SHP77 (cell line): ENCODE measurements at regions not wholly inside any gene's neighbourhood (a gene's known extent, or its start where the extent isn't known, plus 50 kb on each side); places are given as distances from the start of the nearest gene placed in this dataset.
"Not testable (repeated sequence)": the region's sequence is repeated elsewhere in the genome, so short reads cannot be mapped to it uniquely, and the experiment has no call there.

Experiments
- DNase-seq, 2 experiments: peaks; one replicate each; lab custom pipeline; 2025; lab: John Stamatoyannopoulos, UW

DNA sequence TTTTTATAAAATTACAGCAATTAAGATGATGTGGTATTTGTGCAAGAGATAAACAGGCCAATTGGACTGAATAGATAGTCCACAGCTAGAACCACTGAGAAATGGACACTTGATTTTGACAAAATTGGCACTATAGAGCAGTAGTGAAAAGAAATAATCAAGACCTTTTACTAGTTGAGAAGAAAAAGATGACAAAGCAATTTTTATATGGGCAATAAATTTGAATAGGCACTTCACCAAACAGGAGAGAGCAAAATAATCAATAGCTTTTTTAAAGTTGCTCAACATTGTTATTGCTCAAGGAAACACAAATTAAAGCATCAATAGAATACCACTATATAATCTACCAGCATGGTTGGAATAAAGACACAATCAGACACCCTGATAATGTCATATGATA is 193.5 kb upstream of the FTMT start:
- no peak for DNase-seq

DNA sequence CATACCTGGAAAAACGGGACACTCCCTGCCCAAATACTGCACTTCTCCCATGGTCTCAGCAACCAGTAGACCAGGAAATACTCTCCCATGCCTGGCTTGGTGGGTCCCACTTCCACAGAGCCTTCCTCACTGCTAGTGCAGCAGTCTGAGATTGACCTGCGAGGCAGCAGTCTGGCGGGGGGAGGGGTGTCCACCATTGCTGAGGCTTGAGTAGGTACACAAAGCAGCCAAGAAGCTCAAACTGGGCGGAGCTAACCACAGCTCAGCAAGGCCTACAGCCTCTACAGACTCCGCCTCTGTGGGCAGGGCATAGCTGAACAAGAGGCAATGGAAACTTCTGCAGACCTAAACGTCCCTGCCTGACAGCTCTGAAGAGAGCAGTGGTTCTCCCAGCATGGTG is 191.5 kb upstream of the FTMT start:
- no peak for DNase-seq

DNA sequence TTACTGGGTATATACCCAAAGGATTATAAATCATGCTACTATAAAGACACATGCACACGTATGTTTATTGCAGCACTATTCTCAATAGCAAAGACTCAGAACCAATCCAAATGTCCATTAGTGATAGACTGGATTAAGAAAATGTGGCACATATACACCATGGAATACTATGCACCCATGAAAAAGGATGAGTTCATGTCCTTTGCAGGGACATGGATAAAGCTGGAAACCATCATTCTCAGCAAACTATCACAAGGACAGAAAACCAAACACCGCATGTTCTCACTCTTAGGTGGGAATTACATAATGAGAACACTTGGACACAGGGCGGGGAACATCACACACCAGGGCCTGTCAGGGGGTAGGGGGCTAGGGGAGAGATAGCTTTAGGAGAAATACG is 186.1 kb upstream of the FTMT start:
- DNase-seq = not testable (repeated sequence)

DNA sequence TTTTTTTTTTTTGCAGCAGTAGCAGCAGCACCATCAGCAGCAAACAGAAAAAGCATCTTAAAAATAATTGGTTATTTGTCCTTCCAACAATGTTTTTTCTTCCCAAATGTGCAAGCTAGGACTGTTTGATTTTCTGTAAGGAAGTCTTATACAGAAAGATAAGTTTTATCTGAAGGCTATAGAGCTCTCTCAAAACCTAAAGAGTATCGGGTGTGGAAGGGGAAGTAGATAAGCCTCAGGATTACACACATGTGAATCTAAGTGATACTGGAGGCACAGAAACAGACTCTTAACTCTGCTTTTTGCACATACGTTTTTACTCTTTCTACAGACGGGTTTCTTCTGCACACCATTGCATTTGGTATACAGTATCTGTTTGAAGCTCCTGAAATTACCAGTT is 184.4 kb upstream of the FTMT start:
- DNase-seq = no peak

DNA sequence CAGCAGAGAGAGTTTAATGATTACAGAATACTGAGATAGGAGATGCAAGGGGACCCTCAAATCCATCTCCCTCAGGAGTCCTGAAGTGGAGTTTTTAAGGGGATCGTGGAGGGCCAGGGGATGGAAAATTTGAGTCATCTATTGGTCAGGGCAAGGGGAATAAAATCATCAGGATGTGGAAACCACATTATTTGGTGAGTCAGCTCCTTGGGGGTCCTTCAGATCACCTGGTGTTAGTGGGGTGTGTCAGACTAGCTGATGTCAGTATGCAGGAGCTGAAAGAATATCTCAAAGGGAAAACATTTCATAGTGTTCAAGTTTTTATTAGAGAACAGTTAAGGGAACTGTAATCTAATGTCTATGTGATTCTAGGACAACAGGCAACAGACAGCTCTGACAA is 183.0 kb upstream of the FTMT start:
- no peak for DNase-seq

DNA sequence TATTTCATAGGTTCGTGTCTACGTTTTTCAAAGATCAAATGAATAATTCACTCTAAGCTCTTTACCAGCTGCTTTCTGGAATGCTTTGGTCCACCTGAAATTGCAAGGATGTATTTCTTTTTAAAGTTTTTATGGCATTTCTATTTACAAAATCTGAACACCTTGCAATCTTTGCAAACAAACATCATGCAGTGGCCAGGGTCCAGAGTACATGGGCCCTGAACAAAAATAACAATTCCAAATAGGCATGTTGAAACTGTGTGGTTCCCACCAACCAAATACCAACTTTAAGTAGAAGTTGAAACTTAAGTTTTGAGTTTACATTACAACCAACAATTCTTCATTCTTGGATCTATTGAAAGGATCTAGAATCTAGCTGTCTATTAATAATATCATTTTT is 180.1 kb upstream of the FTMT start:
- DNase-seq = no peak

DNA sequence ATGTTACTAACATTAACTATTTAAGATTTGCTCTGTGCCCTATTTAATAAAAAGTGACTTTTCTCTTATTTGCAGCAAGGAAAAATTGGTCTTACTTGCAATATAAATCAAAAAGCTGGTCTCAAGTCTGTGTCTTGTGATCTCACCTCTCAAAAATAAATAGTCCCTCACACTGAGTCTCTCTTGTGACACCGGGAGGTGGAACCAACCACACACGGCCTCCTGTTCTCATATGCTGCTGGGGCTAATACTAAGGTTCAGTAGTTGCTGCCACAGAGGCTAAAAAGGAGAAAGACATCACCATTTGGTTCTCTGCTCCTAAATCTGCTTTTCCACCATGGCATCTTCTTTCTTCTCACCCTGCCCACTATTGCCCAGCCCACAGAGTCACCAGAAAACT is 175.8 kb upstream of the FTMT start:
- no peak for DNase-seq

DNA sequence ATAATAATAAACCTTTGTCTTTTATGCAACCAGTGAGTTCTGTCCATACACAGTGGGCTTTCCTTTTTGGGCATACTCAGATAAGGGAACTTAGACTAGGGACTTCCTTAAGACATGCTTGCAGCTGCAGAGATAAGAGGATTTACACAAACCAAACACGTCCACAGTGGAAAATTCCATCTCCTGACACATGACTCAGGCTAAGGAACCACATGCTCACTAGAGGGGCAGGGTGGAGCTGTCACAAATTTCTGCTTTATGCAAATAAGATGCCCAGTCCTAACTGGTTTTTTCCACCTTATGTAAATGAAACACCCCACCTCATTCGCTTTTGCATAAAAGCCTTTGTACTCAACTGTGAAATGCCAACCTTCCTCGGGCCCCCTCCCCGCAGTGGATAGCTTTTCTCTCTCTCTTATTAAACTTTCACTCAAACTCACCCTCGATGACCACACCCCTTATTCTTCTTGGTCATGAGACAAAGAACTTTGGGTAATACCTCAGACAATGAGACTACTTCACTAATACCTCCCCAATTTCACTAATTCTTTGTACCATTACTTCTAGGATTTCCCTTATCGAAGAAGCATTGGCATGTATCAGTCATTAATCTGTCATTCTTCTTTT is 170.3 kb upstream of the FTMT start:
- no peak for DNase-seq

DNA sequence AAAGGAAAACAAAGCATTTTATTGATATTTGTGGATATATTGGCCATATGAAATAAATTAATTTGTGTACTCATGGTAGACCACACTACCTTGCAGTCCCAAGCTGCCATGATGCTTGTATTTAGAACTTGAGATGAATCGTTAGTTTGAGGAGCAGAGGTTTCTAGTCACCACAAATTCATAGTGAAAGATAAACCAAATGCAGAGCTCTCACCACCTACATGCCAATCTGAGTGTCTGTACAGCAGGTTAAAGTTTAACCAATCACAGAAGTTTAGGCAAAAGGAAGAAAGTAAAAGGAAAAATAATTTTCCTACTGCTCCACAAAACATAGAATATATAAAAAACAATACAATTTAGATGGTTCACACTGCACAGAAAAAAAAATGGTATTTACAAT is 163.6 kb upstream of the FTMT start:
- no peak for DNase-seq

DNA sequence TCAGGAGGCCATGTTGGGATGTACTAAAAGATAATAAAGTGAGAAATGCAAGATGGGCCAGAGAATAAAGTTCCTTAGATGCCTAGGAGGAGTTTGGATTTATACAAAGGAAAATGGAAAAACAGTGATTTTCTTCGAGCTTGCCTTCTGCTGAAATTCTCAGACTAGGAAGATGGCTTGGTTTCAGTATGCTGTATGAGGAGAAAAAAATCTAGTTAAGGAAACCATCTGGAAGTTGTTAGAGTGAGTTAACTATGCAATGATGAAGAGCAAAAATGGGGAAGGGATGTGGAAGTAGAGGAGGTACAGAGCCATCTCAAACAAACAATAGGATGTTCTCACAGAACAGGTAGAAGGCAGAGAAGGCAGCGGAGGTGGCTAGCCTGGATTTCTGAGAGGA is 162.9 kb upstream of the FTMT start:
- no peak for DNase-seq

DNA sequence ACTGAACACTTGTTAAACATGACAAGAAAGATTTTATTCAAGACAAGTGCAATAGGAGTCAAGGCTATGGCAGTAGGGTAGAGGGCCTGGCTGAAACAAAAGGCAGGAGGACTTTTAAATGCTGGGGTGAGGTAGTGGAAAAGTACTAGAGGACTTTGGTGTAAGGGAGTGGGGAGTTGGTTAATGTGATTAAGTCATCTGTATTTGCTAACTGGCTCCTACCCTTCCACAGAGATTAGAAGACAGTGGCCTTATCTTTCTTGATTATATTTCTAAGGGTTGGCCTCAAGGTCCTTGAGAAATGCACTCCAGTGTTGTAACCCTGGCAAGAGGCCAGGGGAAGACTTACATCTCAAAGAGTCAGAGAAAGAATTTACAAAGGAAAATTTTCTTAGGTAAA is 160.2 kb upstream of the FTMT start:
- no peak for DNase-seq

DNA sequence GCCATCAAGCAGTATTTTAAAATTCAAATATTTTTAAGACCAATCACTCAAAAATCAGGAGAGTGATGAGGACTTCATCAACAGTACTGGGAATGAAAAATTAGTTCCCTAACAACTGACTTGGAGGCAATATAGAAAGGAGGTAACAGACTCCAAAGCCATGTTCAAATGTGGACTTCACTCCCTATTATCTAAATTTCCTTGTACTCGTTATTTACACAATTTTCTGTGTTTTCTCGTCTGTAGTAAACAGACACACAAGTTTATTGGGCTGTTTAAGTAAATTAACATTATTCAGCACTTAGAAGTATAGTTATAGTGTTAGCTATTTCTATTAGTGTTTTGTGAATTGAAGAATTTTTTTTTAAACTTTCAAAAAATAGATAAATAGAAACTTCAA is 159.5 kb upstream of the FTMT start:
- no peak for DNase-seq

DNA sequence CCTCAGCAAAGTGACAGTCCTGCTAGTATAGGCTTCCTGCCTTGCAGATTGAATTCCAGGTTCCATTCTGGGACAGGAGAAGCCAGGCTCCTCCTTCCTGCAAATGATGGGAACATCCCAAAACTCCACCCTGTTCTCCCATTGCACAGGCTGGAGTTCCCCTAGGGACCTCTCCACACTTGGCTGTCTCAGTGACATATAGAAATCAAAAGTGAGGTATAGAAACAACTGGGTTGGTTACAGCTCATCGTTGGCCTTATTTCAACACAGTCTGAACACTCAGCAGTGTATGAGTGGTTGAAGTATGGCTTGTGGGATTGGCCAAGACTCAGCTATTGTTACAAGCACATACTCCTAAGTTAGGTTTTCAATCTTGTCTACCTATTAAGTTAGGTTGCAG is 157.8 kb upstream of the FTMT start:
- no peak for DNase-seq

DNA sequence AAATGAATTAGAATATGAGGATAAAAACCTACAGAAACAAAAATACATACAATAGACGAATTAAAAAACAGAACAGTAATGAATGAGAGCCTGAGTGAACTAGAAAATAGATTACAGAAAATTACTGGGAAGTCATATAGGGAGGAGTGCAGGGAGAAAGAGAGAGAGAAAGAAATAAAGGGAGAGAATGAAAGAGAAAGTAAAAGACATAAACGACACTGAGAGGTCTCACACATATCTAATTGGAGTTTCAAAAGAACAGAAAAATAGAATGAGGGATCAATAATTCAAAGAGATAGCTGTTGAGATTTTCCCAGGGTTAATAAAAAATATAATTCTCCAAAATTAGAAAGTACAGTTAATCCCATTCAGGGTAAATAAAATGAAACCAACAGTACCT is 156.4 kb upstream of the FTMT start:
- no peak for DNase-seq

DNA sequence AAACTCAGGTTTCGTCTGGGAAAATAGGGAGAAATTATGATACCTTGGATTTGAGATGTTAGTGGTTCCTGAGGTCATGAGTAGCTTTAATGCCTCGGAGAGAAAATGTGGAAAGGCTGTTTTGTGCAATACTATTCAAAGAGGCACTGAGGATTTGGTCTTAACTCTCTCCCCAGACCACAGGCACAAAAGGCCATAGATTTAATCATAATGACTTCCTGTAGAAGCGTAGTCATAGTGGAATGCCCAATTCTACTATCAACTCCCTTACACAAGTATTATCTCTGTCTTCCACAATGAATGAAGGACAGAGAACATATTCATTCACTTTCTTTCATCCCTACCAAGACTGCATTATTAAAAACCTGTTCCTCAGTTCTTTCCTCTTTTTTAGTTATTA is 153.0 kb upstream of the FTMT start:
- DNase-seq = no peak

DNA sequence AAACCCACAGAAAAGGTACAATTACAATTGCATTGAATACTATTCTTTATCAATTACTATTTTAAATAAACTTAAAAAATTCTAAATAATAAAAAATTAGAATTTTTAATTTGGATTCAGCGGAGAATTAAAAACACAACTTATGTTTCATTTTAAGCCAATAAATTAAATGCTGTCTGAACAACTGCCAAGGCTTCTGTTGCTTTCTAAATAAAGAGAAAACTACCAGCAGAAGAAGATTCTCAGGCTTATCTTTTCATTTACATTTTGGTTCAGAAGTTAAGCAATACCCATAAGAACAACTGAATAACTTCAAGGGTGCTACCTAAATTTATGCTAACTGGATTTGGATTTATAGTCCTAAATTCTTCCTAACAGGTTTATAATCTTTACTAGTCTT is 150.0 kb upstream of the FTMT start:
- DNase-seq = no peak

DNA sequence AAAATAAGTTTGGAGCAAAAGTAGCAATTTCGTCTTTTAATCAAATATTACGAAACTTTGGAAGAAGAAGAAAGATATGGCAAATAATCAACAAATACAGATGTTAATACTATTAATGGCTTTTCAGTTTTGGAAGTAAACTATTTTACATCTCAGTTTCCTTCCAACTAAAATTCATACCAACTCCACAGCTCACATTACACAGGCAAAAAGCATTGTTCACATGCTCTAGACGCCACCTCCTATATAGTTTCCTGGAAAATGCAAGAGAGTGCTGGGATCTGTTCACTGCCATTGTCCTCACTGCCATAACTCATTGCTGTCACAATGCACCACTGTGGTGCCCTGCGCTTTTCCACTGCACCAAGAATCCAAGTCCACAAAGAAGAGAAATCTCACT is 149.0 kb upstream of the FTMT start:
- DNase-seq = no peak

DNA sequence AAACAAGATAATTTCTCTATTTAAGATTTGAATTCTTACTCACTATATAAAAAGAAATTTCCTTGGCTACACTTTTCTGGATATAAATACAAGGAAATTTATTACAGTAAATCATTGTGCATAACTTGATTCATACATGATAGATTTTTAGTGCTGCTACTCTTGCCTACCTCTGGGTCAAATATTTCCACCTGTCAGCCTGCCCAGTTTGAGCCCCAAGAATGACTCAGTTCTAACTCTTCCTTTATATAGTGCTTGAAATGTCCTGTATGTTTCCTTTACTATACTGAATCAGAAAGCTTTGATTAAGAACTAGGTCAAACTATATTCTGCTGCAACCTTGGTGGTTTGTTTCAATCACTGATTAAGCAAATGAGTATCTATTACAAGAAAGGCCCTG is 147.4 kb upstream of the FTMT start:
- no peak for DNase-seq

DNA sequence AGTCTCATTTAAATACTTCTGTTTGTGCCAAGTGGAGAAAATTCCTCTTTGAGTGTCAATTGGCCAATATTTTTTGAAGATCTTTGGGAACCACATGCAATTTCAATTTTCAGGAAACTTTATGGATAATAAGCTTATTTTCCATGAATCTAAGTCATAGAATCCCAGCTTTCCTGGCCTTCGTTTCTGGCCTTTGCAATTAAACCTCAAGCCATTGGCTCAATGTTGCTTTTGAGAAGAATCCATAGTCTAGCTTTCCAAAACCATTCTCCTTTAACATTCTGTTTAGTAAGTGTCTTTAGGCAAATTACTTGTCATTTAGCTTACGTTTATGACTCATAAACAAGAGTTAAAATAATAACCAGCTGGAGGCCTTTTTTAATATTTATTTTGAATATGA is 145.0 kb upstream of the FTMT start:
- no peak for DNase-seq

DNA sequence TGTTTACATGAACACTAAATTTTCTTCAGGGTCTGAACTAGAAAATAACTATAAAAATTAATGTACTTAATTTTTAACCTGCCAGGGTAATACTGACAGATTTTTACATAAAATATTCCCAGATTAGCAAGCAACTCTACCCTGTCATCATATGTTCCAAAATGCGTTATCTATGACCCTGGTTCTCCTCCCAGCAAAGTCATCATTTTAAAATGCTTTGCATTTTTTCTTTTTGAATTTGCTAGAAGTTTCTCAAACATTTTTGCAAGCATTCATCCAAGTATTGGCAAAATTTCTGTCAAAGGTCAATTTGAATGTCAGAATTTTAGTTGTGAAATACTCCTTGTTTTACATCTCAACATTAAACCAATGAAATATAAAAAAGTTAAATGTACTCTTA is 144.5 kb upstream of the FTMT start:
- DNase-seq = no peak

DNA sequence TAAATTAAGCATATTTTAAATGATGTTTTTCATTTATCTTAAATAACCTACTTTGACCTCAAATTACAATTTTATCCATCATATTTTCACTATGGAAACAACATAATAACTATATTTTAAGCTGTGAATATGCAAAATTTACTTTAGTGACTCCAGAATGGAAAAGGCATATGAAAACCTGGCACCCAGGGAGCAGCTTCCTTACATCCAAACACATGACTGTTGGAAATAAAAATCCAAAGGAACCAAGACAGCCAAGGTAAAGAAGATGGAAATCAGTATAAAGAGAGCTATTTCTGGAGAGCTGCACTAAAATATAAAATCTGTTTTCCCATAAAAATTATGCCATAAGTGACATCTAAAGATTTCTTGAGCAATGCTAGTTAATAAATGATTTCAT is 140.3 kb upstream of the FTMT start:
- DNase-seq = no peak

DNA sequence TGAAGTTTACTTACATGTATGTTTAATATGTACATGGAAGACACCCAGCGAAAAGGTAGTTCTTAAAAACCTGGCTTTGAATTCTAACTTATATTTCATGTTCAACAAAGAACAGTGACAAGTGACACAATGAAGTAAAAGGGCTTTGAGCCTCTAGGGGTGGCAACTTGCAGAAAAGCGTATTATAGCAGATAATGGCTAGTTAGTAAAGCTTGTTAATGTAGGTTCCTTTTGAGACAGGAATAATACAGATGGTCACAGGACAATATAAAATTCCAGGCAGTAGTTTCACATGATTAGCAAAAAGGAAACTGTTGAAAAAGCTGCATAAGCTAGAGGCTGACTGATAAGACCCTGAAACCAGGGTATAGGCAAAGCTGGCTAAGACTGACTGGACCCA is 132.4 kb upstream of the FTMT start:
- DNase-seq = no peak

DNA sequence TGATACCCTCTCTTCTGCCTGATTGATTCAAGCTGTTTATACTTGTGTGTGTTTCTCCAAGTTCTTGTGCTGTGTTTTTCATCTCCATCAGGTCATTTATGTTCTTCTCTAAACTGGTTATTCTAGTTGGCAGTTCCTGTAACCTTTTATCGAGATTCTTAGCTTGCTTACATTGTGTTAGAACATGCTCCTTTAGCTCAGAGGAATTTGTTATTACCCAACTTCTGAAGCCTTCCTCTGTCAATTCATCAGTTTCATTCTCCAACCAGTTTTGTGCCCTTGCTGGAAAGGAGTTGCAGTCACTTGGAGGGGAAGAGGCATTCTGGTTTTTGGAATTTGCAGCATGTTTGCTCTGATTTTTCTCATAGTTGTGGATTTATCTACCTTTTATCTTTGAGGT is 126.2 kb upstream of the FTMT start:
- DNase-seq = no peak

DNA sequence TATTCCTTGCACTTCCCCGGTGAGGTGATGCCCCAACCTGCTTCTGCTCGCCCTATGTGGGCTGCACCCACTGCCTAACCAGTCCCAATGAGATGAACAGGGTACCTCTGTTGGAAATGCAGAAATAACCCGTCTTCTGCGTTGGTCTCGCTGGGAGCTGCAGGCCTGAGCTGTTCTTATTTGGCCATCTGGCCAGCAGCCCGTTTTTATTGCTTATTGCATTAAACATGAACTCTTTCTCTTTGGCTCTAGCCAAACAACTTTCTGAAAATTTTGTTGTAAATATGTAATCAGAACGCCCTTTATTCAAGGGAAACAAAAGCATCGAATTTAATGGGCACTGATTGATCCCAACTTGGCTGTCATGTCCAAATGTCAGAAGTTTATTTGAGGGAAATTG is 124.7 kb upstream of the FTMT start:
- DNase-seq = no peak

DNA sequence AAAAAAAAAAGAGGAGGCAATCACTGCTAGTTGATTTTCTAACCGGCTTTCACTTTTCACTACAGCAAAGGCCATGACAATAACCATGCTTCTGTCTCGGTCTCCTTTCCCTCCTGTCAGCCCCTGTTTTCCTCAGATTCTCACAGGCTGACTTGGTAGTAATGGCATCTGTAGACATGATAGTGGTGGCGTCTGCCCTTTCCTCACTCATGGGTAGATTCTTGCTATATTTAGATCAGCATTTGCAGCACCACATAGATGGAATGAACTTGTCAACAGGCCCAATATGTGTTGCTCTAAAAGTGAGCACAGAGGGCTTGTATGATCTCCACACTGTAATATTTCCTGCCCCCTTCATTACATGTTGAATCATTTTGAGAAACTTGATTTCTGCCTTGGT is 120.3 kb upstream of the FTMT start:
- DNase-seq = no peak
